ENCODE measurements at regions not wholly inside any gene's neighbourhood (a gene's known extent, or its start where the extent isn't known, plus 50 kb on each side); places are given as distances from the start of the nearest gene placed in this dataset.

DNA sequence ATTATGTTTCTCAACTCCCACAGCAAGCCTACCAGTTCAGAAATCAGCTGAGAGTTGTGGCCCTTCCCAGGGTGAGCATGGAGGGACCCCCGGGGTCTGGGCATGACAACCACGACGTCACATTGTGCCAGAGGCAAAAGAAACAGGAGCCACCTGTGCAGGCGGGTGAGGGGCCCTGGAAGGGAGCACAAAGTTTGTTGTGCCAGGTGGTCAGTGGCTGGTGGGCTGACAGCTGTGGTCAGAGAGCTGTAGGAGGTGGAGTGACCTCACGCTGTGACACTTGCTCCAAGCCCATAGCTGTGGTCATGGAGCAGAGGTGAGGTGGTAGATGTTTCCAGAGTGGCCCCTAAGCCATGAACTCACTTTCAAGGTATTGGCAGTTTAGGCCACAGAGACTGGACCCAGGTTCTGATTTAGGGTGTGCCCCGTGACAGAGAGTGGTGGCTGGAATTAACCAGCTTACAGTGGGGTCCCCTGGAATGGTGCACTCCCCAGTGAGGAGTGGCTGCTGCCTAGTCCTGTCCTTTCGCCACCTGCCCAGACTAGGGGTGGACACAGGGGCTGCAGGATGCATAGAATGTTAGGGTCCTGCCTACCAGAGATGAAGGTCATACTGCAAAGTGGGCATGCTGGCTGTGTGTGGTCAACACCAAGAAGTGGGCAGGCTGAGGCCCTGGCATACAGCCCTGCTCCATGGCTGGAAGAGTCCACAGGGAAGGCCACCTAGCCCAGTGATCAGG is 136.4 kb downstream of the GLI2 start:
- no peak overlapping the region for H3K27ac ChIP-seq
- TF ChIP-seq, protein P1, sequence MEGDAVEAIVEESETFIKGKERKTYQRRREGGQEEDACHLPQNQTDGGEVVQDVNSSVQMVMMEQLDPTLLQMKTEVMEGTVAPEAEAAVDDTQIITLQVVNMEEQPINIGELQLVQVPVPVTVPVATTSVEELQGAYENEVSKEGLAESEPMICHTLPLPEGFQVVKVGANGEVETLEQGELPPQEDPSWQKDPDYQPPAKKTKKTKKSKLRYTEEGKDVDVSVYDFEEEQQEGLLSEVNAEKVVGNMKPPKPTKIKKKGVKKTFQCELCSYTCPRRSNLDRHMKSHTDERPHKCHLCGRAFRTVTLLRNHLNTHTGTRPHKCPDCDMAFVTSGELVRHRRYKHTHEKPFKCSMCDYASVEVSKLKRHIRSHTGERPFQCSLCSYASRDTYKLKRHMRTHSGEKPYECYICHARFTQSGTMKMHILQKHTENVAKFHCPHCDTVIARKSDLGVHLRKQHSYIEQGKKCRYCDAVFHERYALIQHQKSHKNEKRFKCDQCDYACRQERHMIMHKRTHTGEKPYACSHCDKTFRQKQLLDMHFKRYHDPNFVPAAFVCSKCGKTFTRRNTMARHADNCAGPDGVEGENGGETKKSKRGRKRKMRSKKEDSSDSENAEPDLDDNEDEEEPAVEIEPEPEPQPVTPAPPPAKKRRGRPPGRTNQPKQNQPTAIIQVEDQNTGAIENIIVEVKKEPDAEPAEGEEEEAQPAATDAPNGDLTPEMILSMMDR (conservative IDR thresholded peaks at IDR 0.05) = no peak
- TF ChIP-seq ZFX (IDR thresholded peaks at IDR 0.05) = no peak

DNA sequence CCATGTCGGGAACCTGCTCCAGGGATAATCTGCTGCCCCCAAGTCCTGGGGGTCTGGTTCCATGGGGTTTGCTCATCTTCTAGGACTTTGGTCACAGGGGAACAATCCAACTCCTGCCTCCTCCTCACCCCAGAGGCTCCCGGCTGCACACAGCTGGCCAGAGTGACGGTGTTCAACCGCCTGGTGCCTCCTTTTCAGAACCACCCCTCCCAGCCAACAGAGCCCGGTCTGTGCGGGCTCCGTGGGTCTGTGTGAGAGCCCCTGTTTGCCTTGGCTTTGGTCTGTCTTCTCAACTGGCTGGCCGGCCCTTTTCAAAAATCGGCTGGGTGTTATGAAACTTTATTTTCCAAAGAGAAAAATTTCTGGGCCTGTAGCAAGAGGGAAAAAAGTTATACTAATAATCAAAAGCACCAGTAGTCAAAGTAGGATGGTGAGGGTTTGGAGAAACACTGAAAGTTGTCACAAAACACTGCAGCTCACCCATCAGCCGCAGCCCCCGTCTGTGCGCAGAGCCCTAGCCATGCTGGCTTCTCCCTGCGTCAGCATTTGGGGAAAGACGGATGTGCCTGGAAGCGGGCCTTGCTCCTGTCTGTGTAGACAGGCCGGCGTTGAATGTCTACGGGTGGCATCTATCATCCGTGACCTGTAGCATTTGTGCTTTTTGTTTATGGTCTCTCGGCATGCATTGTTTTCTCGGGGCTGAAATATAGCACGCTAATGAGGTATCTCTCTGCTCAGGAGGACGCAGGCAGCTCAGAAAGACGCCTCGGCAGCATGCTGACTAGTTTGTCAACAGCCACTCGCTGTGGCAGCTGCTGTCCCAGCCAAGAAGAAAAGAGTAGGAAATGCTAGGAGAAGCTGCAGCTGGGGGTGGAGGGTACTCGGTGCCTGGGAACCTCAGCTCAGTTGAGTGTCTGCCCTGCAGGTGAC is 138.6 kb downstream of the GLI2 start:
- no peak overlapping the region for H3K27ac ChIP-seq
- TF ChIP-seq, protein P1 (conservative IDR thresholded peaks at IDR 0.05) = no peak
- TF ChIP-seq ZFX (IDR thresholded peaks at IDR 0.05) = no peak

DNA sequence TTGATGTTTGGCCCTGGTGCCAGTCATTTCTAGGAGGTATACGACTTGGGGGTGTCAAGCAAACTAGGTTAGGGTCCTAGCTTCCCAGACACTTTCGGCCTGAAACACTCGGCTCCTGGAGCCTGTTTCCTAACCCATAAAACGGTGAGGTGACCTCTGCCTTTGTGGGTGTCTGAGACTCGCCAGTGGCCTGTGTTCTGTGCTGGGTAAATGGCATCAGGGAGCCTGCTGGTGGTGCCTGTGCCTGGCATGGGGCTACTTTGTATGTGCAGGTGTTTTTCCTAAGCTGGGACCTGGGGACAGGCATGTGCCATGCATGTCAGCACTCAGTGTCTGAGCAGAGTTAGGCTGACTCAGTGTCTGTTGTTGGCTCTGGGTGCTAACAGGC is 139.2 kb downstream of the GLI2 start:
- no peak overlapping the region for H3K27ac ChIP-seq

DNA sequence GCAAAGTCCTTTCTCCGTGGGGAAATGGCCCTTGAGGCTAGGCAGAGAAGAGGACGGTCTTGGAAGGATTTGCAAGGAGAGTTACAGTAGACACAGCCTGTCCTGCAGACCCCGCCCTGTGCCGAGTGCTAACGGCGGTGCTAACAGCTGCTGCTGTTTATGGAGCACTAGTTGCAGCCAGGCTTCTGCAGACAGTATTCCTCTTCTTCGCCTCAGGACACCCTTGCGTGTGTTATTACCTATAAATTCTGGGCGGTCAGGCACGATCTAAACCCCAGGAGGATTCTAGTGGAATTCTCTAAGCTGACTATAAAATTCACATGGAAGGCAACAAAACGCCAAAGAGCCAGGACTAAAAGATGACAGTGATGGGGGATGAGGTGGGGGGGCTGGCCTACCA is 139.8 kb downstream of the GLI2 start:
- TF ChIP-seq, protein P1 (conservative IDR thresholded peaks at IDR 0.05) = no peak
- no peak for TF ChIP-seq ZFX (IDR thresholded peaks at IDR 0.05)
- no peak overlapping the region for H3K27ac ChIP-seq

More for the DNA sequence above, 139.2 kb downstream of the GLI2 start:
- TF ChIP-seq, protein P1 (conservative IDR thresholded peaks at IDR 0.05) = no peak
- TF ChIP-seq ZFX (IDR thresholded peaks at IDR 0.05) = no peak

DNA sequence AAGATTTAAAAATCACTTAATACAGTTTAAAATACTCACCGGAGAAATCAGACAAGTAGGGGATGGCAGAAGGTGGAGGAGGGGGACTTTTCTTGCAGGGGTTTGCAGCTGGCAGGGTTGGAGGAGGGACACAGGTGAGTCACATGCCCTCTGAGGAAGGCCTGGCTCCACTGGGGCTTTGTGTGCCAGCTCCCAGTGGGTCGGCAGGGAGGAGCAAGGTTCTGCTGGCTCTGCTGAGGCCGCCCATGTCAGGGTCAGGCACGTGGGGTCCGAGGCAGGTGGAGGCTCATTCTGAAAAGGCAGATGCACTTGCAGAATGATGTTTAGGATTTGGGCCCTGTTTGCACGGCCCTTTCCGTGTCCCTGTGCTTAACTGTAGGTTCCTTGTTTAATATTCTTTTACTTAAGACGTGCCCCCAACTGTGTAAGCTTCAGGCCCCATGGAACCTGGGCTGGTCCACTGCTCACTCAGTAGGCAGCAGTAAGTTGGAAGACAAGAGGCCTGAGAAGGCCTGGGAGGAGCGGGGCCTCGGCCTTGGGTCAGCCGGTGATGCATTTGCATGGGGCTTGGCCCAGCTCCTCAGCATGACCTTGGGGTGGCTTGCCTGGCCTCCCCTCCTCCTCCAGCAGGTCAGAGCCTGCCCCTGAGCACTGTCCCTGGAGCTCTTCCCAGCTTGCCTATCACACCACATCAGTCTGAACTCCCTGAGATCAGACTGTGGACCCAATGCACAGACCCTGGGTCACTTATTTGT is 141.0 kb downstream of the GLI2 start:
- TF ChIP-seq, protein P1 (conservative IDR thresholded peaks at IDR 0.05) = no peak
- no peak for TF ChIP-seq ZFX (IDR thresholded peaks at IDR 0.05)

DNA sequence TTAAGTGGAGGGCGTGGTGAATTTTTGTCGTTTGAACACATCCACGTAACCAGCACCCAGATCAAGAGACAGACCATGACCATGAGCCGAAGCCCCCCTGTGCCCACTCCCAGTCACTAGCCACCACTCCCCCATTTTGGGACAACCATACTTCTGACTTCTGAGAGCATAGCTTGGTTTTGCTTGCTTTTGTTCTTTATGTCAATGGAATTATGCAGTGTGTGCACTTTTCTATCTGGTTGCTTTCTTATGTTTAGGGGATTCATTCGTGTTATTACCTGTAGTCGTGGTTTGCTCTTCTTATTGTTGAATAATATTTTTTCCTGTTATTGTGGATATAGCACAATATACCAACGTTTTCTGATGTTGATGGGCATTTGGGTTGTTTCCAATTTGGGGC is 141.7 kb downstream of the GLI2 start:
- TF ChIP-seq, protein P1 (conservative IDR thresholded peaks at IDR 0.05) = no peak
- no peak for TF ChIP-seq ZFX (IDR thresholded peaks at IDR 0.05)
- no peak overlapping the region for H3K27ac ChIP-seq

More for the DNA sequence above, 141.0 kb downstream of the GLI2 start:
- H3K27ac ChIP-seq = no peak overlapping the region

All from C4-2B (cell line).